ENCODE measurements at regions not wholly inside any gene's neighbourhood (a gene's known extent, or its start where the extent isn't known, plus 50 kb on each side); places are given as distances from the start of the nearest gene placed in this dataset.

GRCh38 chr20:39588148-39588757 is 626.1 kb downstream of the DHX35 start:
- no peak for DNase-seq

GRCh38 chr20:39581034-39581433 is 618.9 kb downstream of the DHX35 start:
- no peak for DNase-seq

GRCh38 chr20:39576771-39577170 is 614.6 kb downstream of the DHX35 start:
- no peak for DNase-seq

GRCh38 chr20:39574061-39574460 is 611.9 kb downstream of the DHX35 start:
- no peak for DNase-seq

GRCh38 chr20:39571171-39571570 is 609.0 kb downstream of the DHX35 start:
- DNase-seq = no peak

- no peak for DNase-seq
Observed at GRCh38 chr20:39568109-39568508, 606.0 kb downstream of the DHX35 start.

- no peak for DNase-seq
Observed at GRCh38 chr20:39563349-39563748, 601.2 kb downstream of the DHX35 start.

- no peak for DNase-seq
Observed at GRCh38 chr20:39554341-39554740, 592.2 kb downstream of the DHX35 start.

GRCh38 chr20:39553120-39553519 is 591.0 kb downstream of the DHX35 start:
- no peak for DNase-seq

GRCh38 chr20:39549733-39550132 is 587.6 kb downstream of the DHX35 start:
- DNase-seq = no peak

- no peak for DNase-seq
Observed at GRCh38 chr20:39547546-39548408, 585.6 kb downstream of the DHX35 start.

GRCh38 chr20:39541136-39541803 is 579.1 kb downstream of the DHX35 start:
- no peak for DNase-seq

GRCh38 chr20:39538317-39538716 is 576.2 kb downstream of the DHX35 start:
- no peak for DNase-seq

- no peak for DNase-seq
Observed at GRCh38 chr20:39535301-39535700, 573.2 kb downstream of the DHX35 start.

GRCh38 chr20:39534846-39535245 is 572.7 kb downstream of the DHX35 start:
- no peak for DNase-seq

GRCh38 chr20:39533858-39534257 is 571.7 kb downstream of the DHX35 start:
- DNase-seq = no peak

GRCh38 chr20:39532205-39532604 is 570.1 kb downstream of the DHX35 start:
- DNase-seq = no peak

GRCh38 chr20:39528436-39528835 is 566.3 kb downstream of the DHX35 start:
- DNase-seq = no peak

- DNase-seq = no peak
Observed at GRCh38 chr20:39524371-39524911, 562.3 kb downstream of the DHX35 start.

- no peak for DNase-seq
Observed at GRCh38 chr20:39523405-39523804, 561.3 kb downstream of the DHX35 start.

GRCh38 chr20:39518654-39519053 is 556.5 kb downstream of the DHX35 start:
- DNase-seq = no peak

- DNase-seq = no peak
Observed at GRCh38 chr20:39516964-39517363, 554.8 kb downstream of the DHX35 start.

GRCh38 chr20:39504710-39505094 is 542.6 kb downstream of the DHX35 start:
- DNase-seq = no peak
